ENCODE measurements at regions not wholly inside any gene's neighbourhood (a gene's known extent, or its start where the extent isn't known, plus 50 kb on each side); places are given as distances from the start of the nearest gene placed in this dataset.

DNA sequence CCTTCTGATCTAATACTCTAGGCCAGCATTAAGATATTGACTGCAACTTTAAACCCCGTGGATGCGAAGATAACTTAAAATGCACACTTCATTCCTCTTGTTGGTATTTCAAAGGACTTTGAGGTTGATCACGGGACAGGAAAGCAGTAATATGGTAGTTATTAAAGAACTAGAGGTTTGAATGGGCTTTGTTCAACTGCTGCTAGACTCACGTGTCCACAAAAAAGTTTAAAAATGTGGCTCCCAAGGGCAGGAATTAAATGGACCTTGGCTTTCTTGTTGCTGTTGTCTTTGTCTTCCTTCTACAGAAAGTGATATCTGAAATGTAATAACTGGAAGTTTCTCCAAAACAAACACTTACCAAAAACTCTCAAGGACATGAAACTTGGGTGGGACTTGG is 186.3 kb downstream of the XPNPEP1 start:
- no peak for TF ChIP-seq POLR2A (IDR thresholded peaks at IDR 0.05; ENCODE audit: borderline replicate concordance, extremely low read depth, insufficient read depth, insufficient read length)
- TF ChIP-seq, protein P1, sequence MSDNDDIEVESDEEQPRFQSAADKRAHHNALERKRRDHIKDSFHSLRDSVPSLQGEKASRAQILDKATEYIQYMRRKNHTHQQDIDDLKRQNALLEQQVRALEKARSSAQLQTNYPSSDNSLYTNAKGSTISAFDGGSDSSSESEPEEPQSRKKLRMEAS (IDR thresholded peaks at IDR 0.05), result no peak
- TF ChIP-seq JUND (IDR thresholded peaks at IDR 0.05), result no peak
- TF ChIP-seq, protein P2, sequence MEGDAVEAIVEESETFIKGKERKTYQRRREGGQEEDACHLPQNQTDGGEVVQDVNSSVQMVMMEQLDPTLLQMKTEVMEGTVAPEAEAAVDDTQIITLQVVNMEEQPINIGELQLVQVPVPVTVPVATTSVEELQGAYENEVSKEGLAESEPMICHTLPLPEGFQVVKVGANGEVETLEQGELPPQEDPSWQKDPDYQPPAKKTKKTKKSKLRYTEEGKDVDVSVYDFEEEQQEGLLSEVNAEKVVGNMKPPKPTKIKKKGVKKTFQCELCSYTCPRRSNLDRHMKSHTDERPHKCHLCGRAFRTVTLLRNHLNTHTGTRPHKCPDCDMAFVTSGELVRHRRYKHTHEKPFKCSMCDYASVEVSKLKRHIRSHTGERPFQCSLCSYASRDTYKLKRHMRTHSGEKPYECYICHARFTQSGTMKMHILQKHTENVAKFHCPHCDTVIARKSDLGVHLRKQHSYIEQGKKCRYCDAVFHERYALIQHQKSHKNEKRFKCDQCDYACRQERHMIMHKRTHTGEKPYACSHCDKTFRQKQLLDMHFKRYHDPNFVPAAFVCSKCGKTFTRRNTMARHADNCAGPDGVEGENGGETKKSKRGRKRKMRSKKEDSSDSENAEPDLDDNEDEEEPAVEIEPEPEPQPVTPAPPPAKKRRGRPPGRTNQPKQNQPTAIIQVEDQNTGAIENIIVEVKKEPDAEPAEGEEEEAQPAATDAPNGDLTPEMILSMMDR (IDR thresholded peaks at IDR 0.05 in 2 of 3, conservative IDR thresholded peaks at IDR 0.05 in 1 of 3; ENCODE audit: borderline replicate concordance in 1 of 3, insufficient read depth in 1 of 3, low read depth in 2 of 3, low read length in 2 of 3), result no peak
- TF ChIP-seq ELF1 (IDR thresholded peaks at IDR 0.05; ENCODE audit: borderline replicate concordance, low read depth), result no peak
- TF ChIP-seq ZNF274 (IDR thresholded peaks at IDR 0.05; ENCODE audit: low read depth, low read length), result no peak
- no peak for TF ChIP-seq POLR2AphosphoS5 (IDR thresholded peaks at IDR 0.05; ENCODE audit: low read depth, low read length)
- TF ChIP-seq TCF7L2 (IDR thresholded peaks at IDR 0.05; ENCODE audit: borderline replicate concordance, extremely low read depth, insufficient read depth, insufficient read length), result no peak

Measured in HCT116 (cell line).